Fibroblast of the aortic adventitia (primary cell): ENCODE measurements at regions not wholly inside any gene's neighbourhood (a gene's known extent, or its start where the extent isn't known, plus 50 kb on each side); places are given as distances from the start of the nearest gene placed in this dataset.
"Not testable (repeated sequence)": the region's sequence is repeated elsewhere in the genome, so short reads cannot be mapped to it uniquely, and the experiment has no call there.

ENCODE experiments used
- DNase-seq: peaks from one replicate; pipeline ENCODE4 v3.0.0-alpha.2; 2010; ENCODE audit warnings: low read depth
- H3K4me3 ChIP-seq: 2 replicates; pipeline ENCODE4 v1.5.1; 2011; ENCODE audit warnings: low read depth, mild to moderate bottlenecking, control low read depth, low read length, moderate library complexity
- CTCF ChIP-seq: IDR thresholded peaks from 2 replicates; pipeline ENCODE4 v1.5.1; 2011; ENCODE audit warnings: mild to moderate bottlenecking, low read length, control low read depth, inconsistent platforms; ENCODE audit not compliant: insufficient read depth

GRCh38 chr10:108561649-108562048 is 1361.7 kb downstream of the XPNPEP1 start:
- no peak overlapping the region for H3K4me3 ChIP-seq
- TF ChIP-seq CTCF = no peak
- peak; percentile 36 for DNase-seq

GRCh38 chr10:108560488-108560887 is 1362.8 kb downstream of the XPNPEP1 start:
- no peak overlapping the region for H3K4me3 ChIP-seq
- no peak for TF ChIP-seq CTCF
- no peak for DNase-seq

GRCh38 chr10:108556186-108556585 is 1367.1 kb downstream of the XPNPEP1 start:
- peak; percentile 15 for DNase-seq
- H3K4me3 ChIP-seq = no peak overlapping the region
- TF ChIP-seq CTCF = no peak

- no peak for DNase-seq
- no peak for TF ChIP-seq CTCF
- no peak overlapping the region for H3K4me3 ChIP-seq
Measured at GRCh38 chr10:108545921-108546320, 1377.4 kb downstream of the XPNPEP1 start.

- DNase-seq = peak; percentile 64
- TF ChIP-seq CTCF = peak; percentile 97
- H3K4me3 ChIP-seq = no peak overlapping the region
Measured at GRCh38 chr10:108544500-108545120, 1378.7 kb downstream of the XPNPEP1 start.

GRCh38 chr10:108533551-108533950 is 1369.0 kb upstream of the SORCS1 start:
- H3K4me3 ChIP-seq, DNase-seq: not testable (repeated sequence)

- TF ChIP-seq CTCF = no peak
- no peak for DNase-seq
- no peak overlapping the region for H3K4me3 ChIP-seq
Measured at GRCh38 chr10:108523016-108523800, 1358.7 kb upstream of the SORCS1 start.
